LHCN-M2 (cell line): ENCODE measurements at regions not wholly inside any gene's neighbourhood (a gene's known extent, or its start where the extent isn't known, plus 50 kb on each side); places are given as distances from the start of the nearest gene placed in this dataset.
A peak's percentile ranks its signal among the peaks of the same experiment; 100 is the strongest.

Source experiments
- DNase-seq: peaks from one replicate; pipeline ENCODE4 v3.0.0-alpha.2; 2012; ENCODE audit warnings: low read depth

DNA sequence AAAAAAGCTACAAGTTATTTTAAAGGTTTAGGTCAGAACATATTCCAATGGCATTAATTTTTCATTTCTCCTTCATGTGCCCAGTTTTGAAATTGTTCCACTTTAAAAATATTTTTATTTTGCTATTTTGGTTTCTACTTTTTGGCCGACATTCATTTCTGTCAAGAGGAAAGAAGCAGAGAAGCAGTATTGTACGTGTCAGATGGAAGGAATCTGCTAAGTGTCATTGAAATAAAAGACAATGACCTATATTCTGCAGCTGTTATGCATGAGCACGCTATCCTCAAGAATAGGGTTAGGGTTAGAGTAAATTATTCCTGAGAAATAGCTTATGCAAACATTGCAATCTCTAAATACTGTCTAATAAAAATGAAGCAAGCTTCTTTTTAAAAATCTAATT is 941.7 kb downstream of the TUSC7 start:
- peak; percentile 75 for DNase-seq

- no peak for DNase-seq
These were observed 946.8 kb downstream of the TUSC7 start for GRCh38 chr3:117656391-117656790.

GRCh38 chr3:117657278-117657677 is 947.7 kb downstream of the TUSC7 start:
- no peak for DNase-seq

GRCh38 chr3:117660941-117661817 is 951.6 kb downstream of the TUSC7 start:
- peak; percentile 34 for DNase-seq

DNA sequence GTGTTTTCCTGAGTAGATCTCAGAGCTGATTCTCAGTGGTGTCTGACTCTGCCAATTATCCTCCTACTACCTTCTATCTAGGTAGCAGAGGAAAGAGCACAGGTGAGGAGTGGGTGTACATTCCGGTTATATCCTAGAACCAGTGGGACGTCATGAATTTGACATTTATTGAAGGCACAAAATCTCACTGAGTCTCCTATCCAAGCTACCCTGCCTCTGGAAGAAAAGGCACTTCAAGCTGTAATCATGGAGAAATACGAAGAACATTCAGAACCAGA is 952.2 kb downstream of the TUSC7 start:
- DNase-seq, result no peak

DNA sequence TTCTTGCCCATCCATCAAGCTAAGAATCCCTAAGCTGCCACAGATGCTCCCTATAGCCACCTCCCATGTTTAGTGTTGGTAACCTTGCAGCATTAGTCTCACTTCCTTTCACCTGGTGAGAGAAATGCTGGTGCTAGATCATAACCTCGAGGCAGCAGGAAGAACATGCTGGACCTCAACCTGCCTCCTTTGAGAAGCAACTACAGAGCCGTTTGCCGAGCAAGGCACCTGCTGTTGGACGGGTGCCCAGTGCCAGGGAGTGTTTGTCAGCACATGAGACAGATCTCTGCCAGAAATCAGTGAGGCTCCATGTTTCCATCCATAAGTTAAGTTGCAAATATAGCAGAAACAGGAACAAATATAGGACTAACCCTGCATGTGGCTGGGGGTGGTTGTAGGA is 955.7 kb downstream of the TUSC7 start:
- no peak for DNase-seq

DNA sequence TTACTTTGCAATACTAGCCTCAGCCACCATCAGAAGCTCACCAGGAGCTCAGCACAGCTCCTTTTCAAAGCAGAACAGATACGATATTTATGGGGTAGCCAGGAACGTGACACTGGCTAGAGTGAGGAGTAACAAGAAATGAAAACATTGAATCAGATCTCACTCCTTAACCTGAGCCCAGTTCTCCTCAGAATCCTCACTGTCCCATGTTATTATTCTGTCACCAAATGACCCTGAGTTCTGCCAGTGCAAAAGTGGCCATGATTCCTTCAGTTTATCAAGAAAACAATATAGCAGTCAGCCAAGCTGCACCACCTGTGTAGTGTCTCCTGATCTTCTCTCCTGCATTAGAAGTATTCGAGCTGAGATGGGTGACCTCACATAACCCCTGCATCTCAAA is 956.7 kb downstream of the TUSC7 start:
- DNase-seq, result no peak

GRCh38 chr3:117666812-117667211 is 957.2 kb downstream of the TUSC7 start:
- no peak for DNase-seq

DNA sequence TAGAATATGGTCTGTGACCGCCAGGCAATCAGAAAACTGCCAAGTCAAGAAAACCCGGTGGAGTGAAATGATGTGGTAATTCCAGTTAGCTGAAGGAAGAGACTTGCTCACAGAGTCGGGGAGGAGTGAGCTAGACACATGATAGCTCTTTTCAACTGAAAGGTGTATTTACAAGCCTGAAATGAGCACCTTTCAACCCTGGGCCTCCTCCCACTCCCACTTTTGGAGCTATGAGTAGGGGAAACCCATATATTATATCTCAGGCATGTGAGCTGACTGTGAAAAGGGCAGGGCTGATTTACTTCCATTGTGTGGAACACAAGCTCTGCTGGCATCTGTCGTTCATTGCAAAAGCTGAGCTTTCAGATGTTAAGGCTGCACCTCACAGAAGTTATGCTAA is 960.2 kb downstream of the TUSC7 start:
- DNase-seq, result no peak

- DNase-seq, result no peak
These were observed 962.2 kb downstream of the TUSC7 start for GRCh38 chr3:117671722-117672318.

DNA sequence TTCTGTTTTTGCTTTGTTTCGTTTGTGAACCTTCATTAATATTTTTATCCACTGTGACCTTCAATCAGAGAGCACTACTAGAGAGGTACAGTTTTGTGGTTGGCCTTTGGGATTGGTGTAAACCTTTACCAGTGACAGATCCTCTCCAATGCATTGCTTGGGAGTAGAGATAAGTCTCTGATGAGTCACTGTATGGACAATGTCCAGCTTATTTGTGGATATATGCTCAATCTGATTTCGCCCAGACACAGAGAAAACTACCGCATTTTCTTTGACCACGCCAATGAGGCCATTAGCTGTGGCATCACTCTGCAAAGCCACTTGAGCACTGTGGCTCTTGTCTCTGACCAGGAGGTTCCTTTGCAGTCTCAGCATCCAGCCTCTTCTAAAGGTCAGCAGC is 964.7 kb downstream of the TUSC7 start:
- no peak for DNase-seq

- DNase-seq, result peak; percentile 70
These were observed 972.0 kb downstream of the TUSC7 start for GRCh38 chr3:117681619-117682018.

GRCh38 chr3:117687096-117687495 is 977.5 kb downstream of the TUSC7 start:
- no peak for DNase-seq

- no peak for DNase-seq
These were observed 979.0 kb downstream of the TUSC7 start for GRCh38 chr3:117688583-117688982.

DNA sequence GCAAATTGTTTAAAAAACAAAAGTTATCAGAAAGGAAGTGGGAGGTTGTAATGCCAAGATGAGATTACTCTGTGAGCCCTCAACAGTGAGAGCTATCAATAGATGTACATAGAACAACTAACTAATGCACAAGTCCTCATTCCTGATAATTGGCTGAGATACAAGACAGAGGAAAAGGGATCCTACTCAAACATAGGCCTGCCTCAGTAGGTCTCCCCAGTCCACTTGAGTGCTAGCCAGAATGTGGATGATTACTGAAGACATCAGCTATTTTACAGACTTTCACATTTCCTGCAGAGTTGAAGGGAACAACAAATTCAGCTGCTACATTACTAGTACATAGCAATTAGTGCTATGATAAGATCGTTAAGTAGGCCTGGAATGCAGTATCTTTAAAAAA is 981.9 kb downstream of the TUSC7 start:
- no peak for DNase-seq

DNA sequence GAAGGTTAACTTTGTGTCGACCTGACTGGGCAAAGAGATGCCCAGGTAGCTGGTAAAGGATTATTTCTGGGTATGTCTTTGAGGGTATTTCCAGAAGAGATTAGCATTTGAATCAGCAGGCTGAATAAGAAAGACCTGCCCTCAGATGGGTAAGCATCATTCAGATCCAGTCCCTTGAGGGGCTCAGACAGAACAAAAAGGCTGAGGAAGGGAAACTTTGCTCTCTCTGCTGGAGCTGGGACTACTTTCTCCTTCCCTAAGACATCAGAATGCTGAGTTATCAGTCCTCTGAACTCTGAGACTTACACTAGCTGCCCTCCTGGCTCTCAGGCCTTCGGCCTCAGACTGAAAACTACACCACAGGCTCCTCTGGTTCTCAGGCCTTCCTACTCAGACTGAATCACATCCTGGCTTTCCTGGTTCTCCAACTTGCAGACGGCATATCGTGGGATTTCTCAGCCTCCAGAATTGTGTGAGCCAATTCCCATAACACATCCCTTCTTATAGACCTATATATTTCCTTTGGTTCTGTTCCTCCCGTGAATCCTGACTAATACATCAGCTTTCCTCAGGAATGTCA is 982.9 kb downstream of the TUSC7 start:
- peak; percentile 62 for DNase-seq

DNA sequence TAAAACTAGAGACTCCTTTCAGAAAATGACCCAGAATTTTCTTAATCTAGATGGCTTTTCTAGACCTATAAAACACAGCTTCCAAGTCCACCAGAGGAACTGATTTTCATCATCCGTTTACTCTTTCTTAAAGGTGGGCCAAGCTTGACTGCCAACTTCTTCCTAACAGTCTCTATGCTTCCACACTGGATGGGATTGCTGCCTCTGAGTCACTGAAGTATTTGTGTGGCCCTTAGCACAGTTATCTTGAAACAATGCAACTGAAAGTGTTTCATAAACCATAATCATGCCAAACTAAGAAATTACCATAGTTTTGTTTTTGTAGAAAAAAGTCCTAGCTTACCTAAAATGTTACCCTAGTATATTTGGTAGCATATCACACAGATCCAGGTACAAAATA is 985.7 kb downstream of the TUSC7 start:
- DNase-seq, result peak; percentile 25

GRCh38 chr3:117695871-117696645 is 986.5 kb downstream of the TUSC7 start:
- DNase-seq, result no peak

- DNase-seq, result no peak
These were observed 987.4 kb downstream of the TUSC7 start for GRCh38 chr3:117696851-117697407.

DNA sequence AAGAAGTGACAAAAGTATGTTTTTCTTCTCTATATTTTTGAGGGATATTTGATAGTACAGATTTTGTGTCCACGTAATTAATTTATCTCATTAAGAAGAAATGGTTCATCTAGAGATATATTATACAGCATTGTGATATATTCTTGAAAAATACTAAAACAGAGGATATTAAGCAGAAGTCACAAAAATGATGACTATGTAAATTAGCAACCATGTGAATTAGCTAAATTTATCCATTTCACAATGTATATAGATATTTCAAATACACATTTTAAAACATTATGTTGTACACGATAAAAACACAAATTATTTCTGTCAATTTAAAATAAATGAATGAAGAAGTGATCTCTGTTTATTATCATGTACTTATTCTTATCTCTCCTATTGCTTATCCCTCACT is 989.5 kb downstream of the TUSC7 start:
- DNase-seq, result no peak

- no peak for DNase-seq
These were observed 991.2 kb downstream of the TUSC7 start for GRCh38 chr3:117700573-117701360.
